Right atrium auricular region (tissue), 2 donors: ENCODE measurements at regions not wholly inside any gene's neighbourhood (a gene's known extent, or its start where the extent isn't known, plus 50 kb on each side); places are given as distances from the start of the nearest gene placed in this dataset.

Source experiments
- DNase-seq: peaks from one replicate; pipeline ENCODE4 v3.0.0-alpha.2; 2019; ENCODE audit warnings: low spot score
- H3K27ac ChIP-seq, 2 donors: fragments of 200-600 bp; sonication (generic); 1 replicate in 1 of 2; 2 replicates in 1 of 2; pipeline ENCODE4 v1.5.1; 2016 to 2019
- H3K27me3 ChIP-seq, 2 donors: fragments of 200-600 bp; sonication (generic); one replicate each; pipeline versions ENCODE4 v1.5.1 to v1.6.0; 2017 to 2019
- H3K36me3 ChIP-seq: fragments of 200-600 bp; sonication (generic); one replicate; pipeline ENCODE4 v1.5.1; 2016
- H3K4me1 ChIP-seq, 2 donors: fragments of 200-600 bp; sonication (generic); one replicate each; pipeline versions ENCODE4 v1.5.1 to v1.6.0; 2017 to 2019
- H3K4me3 ChIP-seq, 2 donors: fragments of 200-600 bp; sonication (generic); 1 replicate in 1 of 2; 2 replicates in 1 of 2; pipeline ENCODE4 v1.5.1; 2017 to 2019; ENCODE audit warnings: mild to moderate bottlenecking in 1 of 2, moderate library complexity in 1 of 2
- H3K9me3 ChIP-seq, 2 donors: fragments of 200-600 bp; sonication (generic); one replicate each; pipeline ENCODE4 v1.5.1; 2019
- TF ChIP-seq, protein P1 (sequence below), 2 donors: fragments of 200-600 bp; sonication (generic); IDR thresholded peaks; one replicate each; pipeline ENCODE4 v1.5.1; 2019; ENCODE audit warnings: antibody characterized with exemption in 2 of 2

DNA sequence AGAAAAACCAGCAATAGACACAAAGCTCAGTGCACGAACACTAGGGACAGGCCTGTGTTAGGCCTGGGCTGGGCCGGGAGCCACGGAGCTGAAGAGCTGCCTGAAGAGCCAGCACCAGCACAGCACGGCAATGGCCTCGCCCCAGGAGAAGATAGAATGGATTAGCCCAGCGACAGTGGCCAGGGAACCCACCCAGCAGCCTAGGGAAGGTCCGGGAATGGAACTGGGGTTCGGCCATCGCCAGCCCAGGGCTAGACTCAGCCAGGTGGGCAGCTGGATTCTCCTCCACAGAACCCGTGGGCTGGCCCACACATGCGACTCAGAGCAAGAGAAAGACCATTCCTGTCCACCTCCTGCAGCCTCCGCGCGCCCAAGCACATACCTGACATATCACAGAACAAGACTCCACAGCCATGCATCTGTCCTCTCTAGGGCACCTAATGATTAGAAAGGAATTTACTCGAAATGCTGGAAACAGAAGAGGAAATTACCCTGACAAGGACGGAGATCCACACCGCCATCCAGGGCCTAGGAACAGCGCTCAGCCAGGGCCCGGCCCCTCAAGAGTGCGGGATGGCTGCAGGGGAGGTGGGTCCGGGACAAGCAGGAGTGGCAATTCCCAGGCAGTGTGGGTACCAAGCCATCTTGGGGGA is 82.8 kb downstream of the TMEM18 start:
- no peaks in the 10 kb centered on the region for H3K27me3 ChIP-seq
- no peak overlapping the region for H3K4me3 ChIP-seq
- no peaks in the 10 kb centered on the region for H3K36me3 ChIP-seq
- H3K27ac ChIP-seq = no peak overlapping the region
- H3K4me1 ChIP-seq = no peaks in the 10 kb centered on the region
- no peak for DNase-seq
- TF ChIP-seq, protein P1, sequence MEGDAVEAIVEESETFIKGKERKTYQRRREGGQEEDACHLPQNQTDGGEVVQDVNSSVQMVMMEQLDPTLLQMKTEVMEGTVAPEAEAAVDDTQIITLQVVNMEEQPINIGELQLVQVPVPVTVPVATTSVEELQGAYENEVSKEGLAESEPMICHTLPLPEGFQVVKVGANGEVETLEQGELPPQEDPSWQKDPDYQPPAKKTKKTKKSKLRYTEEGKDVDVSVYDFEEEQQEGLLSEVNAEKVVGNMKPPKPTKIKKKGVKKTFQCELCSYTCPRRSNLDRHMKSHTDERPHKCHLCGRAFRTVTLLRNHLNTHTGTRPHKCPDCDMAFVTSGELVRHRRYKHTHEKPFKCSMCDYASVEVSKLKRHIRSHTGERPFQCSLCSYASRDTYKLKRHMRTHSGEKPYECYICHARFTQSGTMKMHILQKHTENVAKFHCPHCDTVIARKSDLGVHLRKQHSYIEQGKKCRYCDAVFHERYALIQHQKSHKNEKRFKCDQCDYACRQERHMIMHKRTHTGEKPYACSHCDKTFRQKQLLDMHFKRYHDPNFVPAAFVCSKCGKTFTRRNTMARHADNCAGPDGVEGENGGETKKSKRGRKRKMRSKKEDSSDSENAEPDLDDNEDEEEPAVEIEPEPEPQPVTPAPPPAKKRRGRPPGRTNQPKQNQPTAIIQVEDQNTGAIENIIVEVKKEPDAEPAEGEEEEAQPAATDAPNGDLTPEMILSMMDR (IDR thresholded peaks at IDR 0.05) = no peak
- no peaks in the 10 kb centered on the region for H3K9me3 ChIP-seq

DNA sequence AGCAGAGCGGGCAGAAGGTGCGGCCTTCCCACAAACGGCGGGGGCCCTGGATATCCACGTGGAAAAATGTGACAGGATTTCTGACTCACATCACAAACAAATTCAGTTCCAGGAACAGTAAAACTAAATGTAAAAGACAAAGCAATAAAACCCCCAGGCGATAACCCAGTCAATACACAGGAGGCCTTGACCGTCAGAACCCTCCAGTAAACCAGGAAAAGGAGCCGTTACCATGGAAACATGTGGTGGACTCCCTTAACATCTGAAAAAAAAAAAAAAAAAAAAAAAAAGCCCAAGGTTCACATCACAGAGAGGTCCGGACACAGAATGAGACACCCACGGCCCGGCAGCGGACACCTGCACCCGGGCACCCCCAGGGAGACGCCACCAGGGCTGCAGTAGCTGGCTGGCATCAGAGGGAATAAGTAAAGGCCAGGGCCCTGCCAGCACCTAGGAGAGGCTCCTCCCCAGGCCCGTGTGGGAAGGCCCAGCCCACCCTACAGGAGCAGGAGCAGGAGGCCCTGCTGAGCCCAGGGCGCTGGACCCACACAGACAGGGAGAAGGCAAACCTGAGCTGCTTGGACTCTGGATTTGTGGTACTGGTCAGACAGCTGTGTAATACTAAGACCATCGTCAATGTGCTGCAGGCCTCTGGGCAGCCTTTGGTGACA is 83.7 kb downstream of the TMEM18 start:
- no peaks in the 10 kb centered on the region for H3K27me3 ChIP-seq
- no peaks in the 10 kb centered on the region for H3K9me3 ChIP-seq
- H3K27ac ChIP-seq = no peak overlapping the region
- no peak overlapping the region for H3K4me3 ChIP-seq
- TF ChIP-seq, protein P1 (IDR thresholded peaks at IDR 0.05) = no peak
- H3K36me3 ChIP-seq = no peaks in the 10 kb centered on the region
- no peak for DNase-seq
- H3K4me1 ChIP-seq = no peaks in the 10 kb centered on the region

DNA sequence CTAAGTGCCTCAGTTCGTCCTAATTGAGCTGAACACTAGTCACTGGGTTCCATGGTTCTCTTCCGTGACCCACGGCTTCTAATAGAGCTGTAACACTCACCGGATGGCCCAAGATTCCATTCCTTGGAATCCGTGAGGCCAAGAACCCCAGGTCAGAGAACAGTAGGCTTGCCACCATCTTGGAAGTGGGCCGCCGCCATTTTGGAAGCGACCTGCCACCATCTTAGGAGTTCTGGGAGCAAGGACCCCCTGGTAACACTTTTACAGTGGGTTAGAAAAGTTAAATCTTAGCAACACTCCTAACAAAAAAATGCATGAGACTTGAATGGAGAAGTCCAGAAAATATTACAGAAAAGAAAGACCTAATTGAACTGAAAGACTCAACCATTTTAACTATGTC is 84.5 kb downstream of the TMEM18 start:
- TF ChIP-seq, protein P1 (IDR thresholded peaks at IDR 0.05) = no peak
- H3K9me3 ChIP-seq = no peaks in the 10 kb centered on the region

DNA sequence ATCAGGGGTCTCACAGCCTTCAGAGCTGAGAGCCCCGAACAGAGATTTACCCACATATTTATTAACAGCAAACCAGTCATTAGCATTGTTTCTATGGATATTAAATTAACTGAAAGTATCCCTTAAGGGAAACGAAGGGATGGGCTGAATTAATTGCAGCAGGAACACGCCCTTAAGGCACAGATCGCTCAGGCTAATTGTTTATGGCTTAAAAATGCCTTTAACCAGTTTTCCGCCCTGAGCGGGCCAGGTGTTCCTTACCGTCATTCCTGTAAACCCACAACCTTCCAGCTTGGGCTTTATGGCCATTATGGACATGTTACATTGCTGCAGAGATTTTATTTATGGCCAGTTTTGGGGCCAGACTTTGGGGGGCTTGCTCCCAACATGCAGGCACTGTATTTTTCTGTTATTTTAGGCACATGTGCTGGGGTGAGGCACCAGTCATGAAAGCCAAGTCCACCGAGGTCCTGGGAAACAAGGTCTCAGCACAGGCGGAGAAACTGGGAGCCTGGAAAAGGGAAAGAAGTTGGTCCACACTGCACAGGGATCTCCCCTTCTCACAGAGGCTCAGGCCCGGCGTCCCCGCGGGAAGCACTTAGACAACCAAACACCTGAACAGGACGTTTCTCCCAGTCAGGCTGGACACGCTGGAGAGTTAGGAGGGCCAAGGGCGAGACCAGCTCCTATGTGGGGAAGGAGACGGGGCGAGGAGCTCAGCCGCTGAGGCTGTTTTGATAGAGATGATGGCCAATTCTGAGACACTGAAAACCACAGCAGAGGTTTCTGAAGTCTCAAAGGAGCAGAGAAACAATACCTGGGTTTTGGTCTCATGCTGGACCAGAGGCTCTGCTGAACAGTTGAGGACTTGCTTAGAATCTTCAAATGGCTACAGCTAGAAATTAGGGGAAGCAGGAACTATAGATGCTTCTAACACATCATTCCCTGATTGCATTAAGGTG is 86.7 kb downstream of the TMEM18 start:
- peak; percentile 36 for DNase-seq
- TF ChIP-seq, protein P1 (IDR thresholded peaks at IDR 0.05) = no peak

More for the DNA sequence above, 84.5 kb downstream of the TMEM18 start:
- Histone ChIP-seq H3K27ac (no peak overlapping the region), H3K27me3 (no peaks in the 10 kb centered on the region), H3K4me3 (no peak overlapping the region), H3K4me1 (no peaks in the 10 kb centered on the region), H3K36me3 (no peaks in the 10 kb centered on the region)
- DNase-seq = no peak

DNA sequence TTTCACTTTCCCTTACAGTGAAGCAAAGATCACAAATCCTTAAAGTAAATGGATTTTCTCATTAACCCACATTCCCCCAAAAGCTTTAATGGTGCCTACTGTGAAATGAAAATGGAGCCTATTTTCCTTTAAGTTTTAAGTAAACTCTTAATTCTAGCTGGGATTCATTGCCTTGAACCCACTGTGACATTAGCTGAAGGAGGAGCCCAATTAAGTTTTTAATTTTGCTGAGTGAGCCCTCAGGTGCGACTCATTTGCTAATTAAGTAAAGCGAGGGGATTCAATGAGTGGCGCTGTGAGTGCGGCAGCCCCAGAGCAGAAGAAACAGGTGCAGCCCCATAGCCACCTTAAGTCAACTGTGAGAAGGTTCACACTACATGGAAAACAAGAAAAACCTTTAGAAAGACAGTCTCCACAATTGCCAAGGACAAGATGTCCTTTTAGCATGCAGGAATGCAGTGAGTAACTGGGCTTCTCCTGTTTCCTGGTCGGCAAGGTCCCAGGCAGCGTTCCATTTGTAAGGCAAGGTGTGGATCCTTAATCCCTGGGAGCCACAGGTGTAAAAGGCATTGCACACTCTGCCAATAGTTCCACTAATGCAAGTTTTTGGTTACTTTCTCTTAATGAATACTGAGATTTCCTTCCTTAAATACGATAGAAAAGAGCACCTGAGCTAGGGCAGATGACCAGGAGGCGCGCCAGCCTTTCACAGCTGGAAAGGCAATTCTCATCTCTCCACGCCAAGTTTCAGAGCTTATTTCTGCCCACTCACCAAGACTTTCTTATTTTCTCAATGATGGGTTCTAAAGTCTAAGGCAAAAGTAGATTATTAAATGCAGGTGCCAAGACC is 87.7 kb downstream of the TMEM18 start:
- TF ChIP-seq, protein P1 (IDR thresholded peaks at IDR 0.05) = no peak
- no peaks in the 10 kb centered on the region for H3K27me3 ChIP-seq

More for the DNA sequence above, 86.7 kb downstream of the TMEM18 start:
- no peaks in the 10 kb centered on the region for H3K36me3 ChIP-seq
- no peak overlapping the region for H3K27ac ChIP-seq
- peaks cover 0 to 9% of the 10 kb centered on the region in 2 donors for H3K4me1 ChIP-seq
- no peaks in the 10 kb centered on the region for H3K27me3 ChIP-seq
- H3K9me3 ChIP-seq = no peaks in the 10 kb centered on the region
- H3K4me3 ChIP-seq = no peak overlapping the region

More for the DNA sequence above, 87.7 kb downstream of the TMEM18 start:
- H3K4me3 ChIP-seq = no peak overlapping the region
- H3K27ac ChIP-seq = no peak overlapping the region
- no peaks in the 10 kb centered on the region for H3K36me3 ChIP-seq
- DNase-seq = peak; percentile 18
- H3K9me3 ChIP-seq = no peaks in the 10 kb centered on the region
- H3K4me1 ChIP-seq = peaks cover 0 to 9% of the 10 kb centered on the region in 2 donors
